ENCODE measurements at regions not wholly inside any gene's neighbourhood (a gene's known extent, or its start where the extent isn't known, plus 50 kb on each side); places are given as distances from the start of the nearest gene placed in this dataset.
A peak's percentile ranks its signal among the peaks of the same experiment; 100 is the strongest.
"Not testable (repeated sequence)": the region's sequence is repeated elsewhere in the genome, so short reads cannot be mapped to it uniquely, and the experiment has no call there.

DNA sequence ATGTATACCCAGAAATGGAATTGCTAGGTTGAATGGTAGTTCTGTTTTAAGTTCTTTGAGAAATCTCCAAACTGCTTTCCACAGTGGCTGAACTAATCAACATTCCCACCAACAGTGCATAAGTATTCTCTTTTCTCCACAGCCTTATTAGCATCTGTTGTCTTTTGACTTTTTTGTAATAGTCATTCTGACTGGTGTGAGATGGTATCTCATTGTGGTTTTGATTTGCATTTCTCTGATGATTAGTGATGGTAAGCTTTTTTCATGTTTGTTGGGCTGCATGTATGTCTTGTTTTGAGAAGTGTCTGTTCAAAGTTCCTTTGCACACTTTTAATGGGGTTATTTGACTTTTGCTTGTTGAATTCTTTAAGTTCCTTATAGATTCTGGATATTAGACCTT, 52.4 kb upstream of the EHHADH start:
- DNase-seq (ENCODE audit: low read depth, low spot score); H3K4me3 ChIP-seq (ENCODE audit: low read depth, low read length); in situ Hi-C loops (cut with HindIII; ENCODE audit: low sequenced_read_pairs): not testable (repeated sequence)

DNA sequence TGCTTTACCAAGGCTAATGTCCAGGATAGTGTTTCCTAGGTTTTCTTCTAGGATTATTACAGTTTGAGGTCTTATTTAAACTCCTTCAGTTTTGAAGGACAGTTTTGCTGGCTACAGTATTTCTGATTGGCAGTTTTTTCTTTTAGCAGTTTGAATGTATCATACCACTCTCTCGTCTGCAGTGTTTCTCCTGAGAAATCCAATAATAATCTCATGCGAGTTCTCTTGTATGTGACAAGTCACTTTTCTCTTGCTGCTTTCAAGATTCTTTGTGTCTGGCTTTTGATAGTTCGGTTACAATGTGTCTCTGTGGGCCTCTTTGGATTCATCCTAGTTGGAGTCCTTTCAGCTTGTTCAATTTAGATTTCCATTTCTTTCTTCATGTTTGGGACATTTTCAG, 53.0 kb upstream of the EHHADH start:
- in situ Hi-C loops (cut with HindIII; ENCODE audit: low sequenced_read_pairs): no loop called here
- H3K4me3 ChIP-seq (ENCODE audit: low read depth, low read length): no peak overlapping the region
- TF ChIP-seq CTCF (IDR thresholded peaks at IDR 0.05; ENCODE audit: low read depth, low read length): no peak
- DNase-seq (ENCODE audit: low read depth, low spot score): no peak

DNA sequence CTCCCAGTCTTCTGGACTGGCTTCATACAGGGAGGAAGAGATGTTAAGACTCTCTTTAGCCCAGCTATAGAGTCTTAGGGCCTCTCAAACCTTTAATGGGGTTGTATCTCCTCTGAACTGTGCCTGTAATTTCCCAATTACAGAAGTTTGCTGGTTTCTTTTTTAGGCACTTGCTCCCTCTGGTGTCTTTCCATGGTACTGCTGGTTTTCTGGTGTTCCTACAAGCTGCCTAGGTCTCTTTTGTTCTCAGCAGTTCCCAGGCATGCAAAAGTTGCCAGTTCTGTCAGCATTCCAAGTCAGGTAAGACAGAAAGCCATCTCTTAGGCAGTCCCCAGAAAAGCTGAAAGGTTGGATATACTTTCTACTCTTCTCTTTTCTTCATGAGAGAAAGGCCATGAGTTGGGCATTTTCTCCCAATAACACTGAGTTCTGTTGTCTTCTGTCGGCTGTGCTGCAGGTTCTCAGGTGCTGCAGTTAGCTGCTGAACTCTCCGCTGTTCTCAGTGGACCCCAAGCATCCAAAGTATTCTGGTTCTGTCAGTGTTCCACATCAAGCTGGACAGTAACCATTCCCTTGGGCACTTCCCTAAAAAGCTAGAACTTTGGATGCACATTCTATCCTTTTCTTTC, 54.4 kb upstream of the EHHADH start:
- peak; percentile 60 for DNase-seq (ENCODE audit: low read depth, low spot score)
- TF ChIP-seq CTCF (IDR thresholded peaks at IDR 0.05; ENCODE audit: low read depth, low read length): peak; percentile 81
- no peak overlapping the region for H3K4me3 ChIP-seq (ENCODE audit: low read depth, low read length)
- in situ Hi-C loops (cut with HindIII; ENCODE audit: low sequenced_read_pairs): no loop called here

DNA sequence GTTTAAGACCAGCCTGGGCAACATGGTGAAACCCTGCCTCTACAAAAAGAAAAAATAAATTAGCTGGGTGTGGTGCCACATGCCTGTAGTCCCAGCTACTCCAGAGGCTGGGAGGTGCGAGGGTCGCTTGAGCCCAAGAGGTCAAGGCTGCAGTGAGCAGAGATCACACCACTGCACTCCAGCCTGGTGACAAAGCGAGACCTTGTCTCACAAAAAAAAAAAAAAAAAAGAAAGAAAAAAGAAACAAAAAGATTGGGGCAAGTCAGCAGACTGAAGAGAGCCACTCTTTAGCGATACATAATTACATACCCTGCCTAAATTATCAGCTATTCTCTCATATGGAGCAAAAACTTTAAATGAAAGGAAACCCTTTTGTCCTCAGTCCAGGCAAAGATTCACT, 53.6 kb upstream of the MAP3K13 start:
- no peak for TF ChIP-seq CTCF (IDR thresholded peaks at IDR 0.05; ENCODE audit: low read depth, low read length)

GRCh38 chr3:185309795-185310194, 53.1 kb upstream of the MAP3K13 start:
- no peak for TF ChIP-seq CTCF (IDR thresholded peaks at IDR 0.05; ENCODE audit: low read depth, low read length)
- no peak overlapping the region for H3K4me3 ChIP-seq (ENCODE audit: low read depth, low read length)
- no peak for DNase-seq (ENCODE audit: low read depth, low spot score)
- in situ Hi-C loops (cut with HindIII; ENCODE audit: low sequenced_read_pairs): no loop called here

More for the DNA sequence above, 53.6 kb upstream of the MAP3K13 start:
- no peak overlapping the region for H3K4me3 ChIP-seq (ENCODE audit: low read depth, low read length)
- in situ Hi-C loops (cut with HindIII; ENCODE audit: low sequenced_read_pairs): no loop called here
- DNase-seq (ENCODE audit: low read depth, low spot score): no peak

DNA sequence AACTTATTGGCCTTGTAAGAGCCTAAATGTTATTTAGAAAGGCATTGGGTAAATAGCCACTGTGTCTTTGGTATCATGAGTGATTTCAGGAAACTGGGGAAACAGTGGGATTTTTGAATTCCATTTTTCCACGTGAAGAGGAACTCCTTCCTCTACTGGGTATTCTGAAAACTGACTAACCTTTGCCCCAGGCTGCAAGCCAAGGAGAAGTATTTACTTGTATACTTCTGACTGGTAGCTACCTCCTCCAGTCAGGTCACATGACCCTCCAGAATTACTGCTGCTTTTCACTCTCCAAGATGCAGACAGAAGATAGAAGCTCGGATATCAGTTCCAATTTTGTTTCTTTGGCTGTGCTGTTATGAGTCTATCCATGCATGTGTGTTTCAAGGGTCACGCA, 50.9 kb upstream of the MAP3K13 start:
- in situ Hi-C loops (cut with HindIII; ENCODE audit: low sequenced_read_pairs): no loop called here
- no peak overlapping the region for H3K4me3 ChIP-seq (ENCODE audit: low read depth, low read length)
- DNase-seq (ENCODE audit: low read depth, low spot score): no peak
- no peak for TF ChIP-seq CTCF (IDR thresholded peaks at IDR 0.05; ENCODE audit: low read depth, low read length)
